OCI-LY7 (cell line): ENCODE measurements at regions not wholly inside any gene's neighbourhood (a gene's known extent, or its start where the extent isn't known, plus 50 kb on each side); places are given as distances from the start of the nearest gene placed in this dataset.

Source experiments
- BruUV-seq: library from RNA; stranded (reverse); fragments of 400-500 nt; replicated peaks from 2 replicates; lab custom pipeline; 2021; lab: Mats Ljungman, UMichigan
- CTCF ChIA-PET: fragments of 300-600 bp; sonication (Branson Sonifier 250); formaldehyde crosslinking; loops from one replicate; lab custom pipeline; 2022; ENCODE audit warnings: antibody characterized with exemption; ENCODE audit not compliant: unreplicated experiment; lab: Charles Lee
- POLR2A ChIA-PET: fragments of 300-600 bp; sonication (Branson Sonifier 250); formaldehyde crosslinking; loops from one replicate; lab custom pipeline; 2022; ENCODE audit warnings: antibody characterized with exemption; lab: Charles Lee
- DNase-seq: peaks from one replicate; pipeline ENCODE4 v3.0.0-alpha.2; 2015; ENCODE audit warnings: low spot score
- H2AFZ ChIP-seq: fragments of 200-600 bp; sonication (generic), shearing (Covaris generic); 2 replicates; pipeline ENCODE4 v1.6.1; 2014; ENCODE audit warnings: mild to moderate bottlenecking, antibody characterized with exemption, low read length, moderate library complexity
- H3K27ac ChIP-seq: fragments of 200-600 bp; sonication (generic); 2 replicates; pipeline ENCODE4 v1.5.1; 2014; ENCODE audit warnings: mixed run types, low read depth, mild to moderate bottlenecking, moderate library complexity, low read length, inconsistent platforms; ENCODE audit not compliant: poor library complexity, severe bottlenecking
- H3K36me3 ChIP-seq: fragments of 200-600 bp; sonication (generic); 2 replicates; pipeline ENCODE4 v1.6.1; 2014; ENCODE audit warnings: mild to moderate bottlenecking, antibody characterized with exemption, low read length, moderate library complexity, mixed read lengths; ENCODE audit not compliant: insufficient read depth
- H3K4me1 ChIP-seq: fragments of 200-600 bp; sonication (generic); 2 replicates; pipeline ENCODE4 v1.5.1; 2014; ENCODE audit warnings: mild to moderate bottlenecking, low read length; ENCODE audit not compliant: insufficient read depth, poor library complexity, severe bottlenecking
- H3K4me2 ChIP-seq: fragments of 200-600 bp; sonication (generic); 2 replicates; pipeline ENCODE4 v1.6.1; 2014; ENCODE audit warnings: mild to moderate bottlenecking, low read length
- H3K4me3 ChIP-seq: fragments of 200-600 bp; sonication (generic); 2 replicates; pipeline ENCODE4 v1.5.1; 2014; ENCODE audit warnings: mild to moderate bottlenecking, low read depth, low read length; ENCODE audit not compliant: poor library complexity, severe bottlenecking
- H3K79me2 ChIP-seq: fragments of 200-600 bp; sonication (generic); 2 replicates; pipeline ENCODE4 v1.6.1; 2016; ENCODE audit warnings: low read depth, mild to moderate bottlenecking, low read length, moderate library complexity, mixed read lengths; ENCODE audit not compliant: insufficient read depth
- H3K9me2 ChIP-seq: fragments of 200-600 bp; sonication (generic); 2 replicates; pipeline ENCODE4 v1.6.1; 2016; ENCODE audit warnings: mild to moderate bottlenecking, low read length, mixed read lengths; ENCODE audit not compliant: insufficient read depth
- H3K9me3 ChIP-seq: fragments of 200-600 bp; sonication (generic); 2 replicates; pipeline ENCODE4 v1.6.1; 2014; ENCODE audit warnings: mild to moderate bottlenecking, mixed run types, low read length, mixed read lengths
- H4K20me1 ChIP-seq: fragments of 200-600 bp; sonication (generic); 2 replicates; pipeline ENCODE4 v1.6.1; 2014; ENCODE audit warnings: mild to moderate bottlenecking, antibody characterized with exemption, low read length, moderate library complexity, mixed read lengths; ENCODE audit not compliant: insufficient read depth
- CTCF ChIP-seq: fragments of 200-600 bp; sonication (generic); conservative IDR thresholded peaks from 2 replicates; pipeline ENCODE4 v1.5.1; 2014; ENCODE audit warnings: mild to moderate bottlenecking, antibody characterized with exemption, low read length, moderate library complexity, mixed read lengths
- EZH2phosphoT487 ChIP-seq: fragments of 200-600 bp; sonication (generic); IDR thresholded peaks from 2 replicates; pipeline ENCODE4 v1.6.1; 2018; ENCODE audit warnings: low read depth, borderline replicate concordance, mild to moderate bottlenecking, mixed run types, antibody characterized with exemption, low read length, moderate library complexity, mixed read lengths
- intact Hi-C: fragments of 100-400 bp; cut with micrococcal nuclease; formaldehyde crosslinking; loops from one replicate; pipeline ENCODE4 v1.10.0; 2022; ENCODE audit not compliant: unreplicated experiment

DNA sequence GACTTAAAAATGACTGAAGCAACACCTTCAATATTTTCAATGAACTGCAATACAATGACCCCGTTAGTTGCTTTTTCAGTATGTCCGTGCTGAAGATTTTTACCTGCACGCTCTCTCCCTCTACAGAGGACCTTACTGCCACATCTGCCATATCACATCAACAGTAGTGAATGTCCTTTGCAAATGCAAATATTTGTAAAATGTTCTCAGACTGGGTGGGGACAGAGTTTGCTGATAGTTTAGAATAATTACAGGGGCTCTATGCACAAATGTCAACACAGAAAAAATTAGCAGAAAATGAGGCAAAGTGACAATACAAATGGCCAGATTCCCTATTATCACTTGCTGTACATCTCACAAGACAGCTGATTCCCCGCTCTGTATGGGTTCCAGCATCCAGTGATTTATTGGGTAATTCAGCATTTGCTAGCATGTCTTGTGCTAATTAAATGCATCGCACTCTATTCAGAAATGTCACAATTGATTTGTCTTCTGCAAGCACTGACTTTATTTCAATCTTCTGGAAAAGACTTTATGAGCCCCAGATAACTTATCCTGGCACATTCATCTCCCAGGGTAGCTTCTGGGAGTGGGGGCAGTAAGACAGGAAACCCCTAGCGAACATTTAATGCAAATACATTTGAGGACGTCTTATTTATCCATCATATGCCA, 69.1 kb upstream of the PTER start:
- H3K4me1 ChIP-seq, result no peaks in the 10 kb centered on the region
- TF ChIP-seq EZH2phosphoT487 (no peak), CTCF (no peak)
- no peaks in the 10 kb centered on the region for H4K20me1 ChIP-seq
- ChIA-PET POLR2A (no interaction called here), CTCF (no interaction called here)
- H2AFZ ChIP-seq, result no peak overlapping the region
- intact Hi-C loops, result no loop called here
- no peak for DNase-seq
- no peak overlapping the region for H3K4me2 ChIP-seq
- no peaks in the 10 kb centered on the region for H3K9me3 ChIP-seq
- no peaks in the 10 kb centered on the region for H3K9me2 ChIP-seq
- no peaks in the 10 kb centered on the region for H3K79me2 ChIP-seq
- H3K36me3 ChIP-seq, result no peaks in the 10 kb centered on the region
- no peak overlapping the region for H3K27ac ChIP-seq
- no TSS peak for BruUV-seq
- H3K4me3 ChIP-seq, result no peak overlapping the region

GRCh38 chr10:16381083-16381482, 55.7 kb upstream of the PTER start:
- DNase-seq, result no peak
- H3K27ac ChIP-seq, result no peak overlapping the region
- H3K79me2 ChIP-seq, result no peaks in the 10 kb centered on the region
- H3K4me1 ChIP-seq, result no peaks in the 10 kb centered on the region
- H3K4me3 ChIP-seq, result no peak overlapping the region
- H2AFZ ChIP-seq, result no peak overlapping the region
- H4K20me1 ChIP-seq, result no peaks in the 10 kb centered on the region
- no TSS peak for BruUV-seq
- intact Hi-C loops, result no loop called here
- POLR2A ChIA-PET, result interaction anchor here (0.6 kb wide), 1 partner anchor 17 kb away, joined by 4 read pairs; no protein-coding TSS in a partner anchor
- no peaks in the 10 kb centered on the region for H3K36me3 ChIP-seq
- CTCF ChIA-PET, result no interaction called here
- no peak overlapping the region for H3K4me2 ChIP-seq
- H3K9me2 ChIP-seq, result no peaks in the 10 kb centered on the region
- TF ChIP-seq CTCF (no peak), EZH2phosphoT487 (no peak)
- no peaks in the 10 kb centered on the region for H3K9me3 ChIP-seq

DNA sequence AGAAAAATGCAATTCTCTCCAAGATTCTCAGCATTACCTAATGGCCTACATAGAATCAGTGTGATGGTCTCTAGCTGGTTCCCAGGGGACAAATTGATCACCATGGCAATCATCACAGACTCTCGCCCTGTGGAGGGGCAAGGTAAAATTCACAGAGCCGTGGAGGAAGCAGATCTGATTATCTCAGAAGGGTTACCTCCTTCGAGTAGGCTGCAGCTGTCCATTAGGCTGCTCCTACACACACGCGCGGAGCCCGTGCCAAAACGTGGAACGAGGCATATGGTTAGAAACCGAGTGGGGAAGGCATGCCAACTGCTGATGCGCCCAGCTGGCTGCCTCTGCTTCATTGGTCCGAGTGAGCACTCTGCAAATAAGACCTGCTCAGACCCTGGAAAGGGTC, 52.8 kb upstream of the PTER start:
- no peak for TF ChIP-seq EZH2phosphoT487
- TF ChIP-seq CTCF, result no peak
- no peaks in the 10 kb centered on the region for H3K9me2 ChIP-seq
- H3K79me2 ChIP-seq, result no peaks in the 10 kb centered on the region
- H3K27ac ChIP-seq, result no peak overlapping the region
- H2AFZ ChIP-seq, result no peak overlapping the region
- intact Hi-C loops, result no loop called here
- H3K4me1 ChIP-seq, result no peaks in the 10 kb centered on the region
- ChIA-PET POLR2A (no interaction called here), CTCF (no interaction called here)
- no peak overlapping the region for H3K4me2 ChIP-seq
- BruUV-seq, result no TSS peak
- DNase-seq, result no peak
- H4K20me1 ChIP-seq, result no peaks in the 10 kb centered on the region
- H3K36me3 ChIP-seq, result no peaks in the 10 kb centered on the region
- H3K4me3 ChIP-seq, result no peak overlapping the region
- no peaks in the 10 kb centered on the region for H3K9me3 ChIP-seq
